GM18505 (cell line): ENCODE measurements at regions not wholly inside any gene's neighbourhood (a gene's known extent, or its start where the extent isn't known, plus 50 kb on each side); places are given as distances from the start of the nearest gene placed in this dataset.
"Not testable (repeated sequence)": the region's sequence is repeated elsewhere in the genome, so short reads cannot be mapped to it uniquely, and the experiment has no call there.

Source experiments
- ATAC-seq: cut with Tn5 transposase; IDR thresholded peaks from one replicate; pipeline ENCODE4 v1.9.1; 2021; ENCODE audit not compliant: unreplicated experiment
- POLR2A ChIP-seq: IDR thresholded peaks from 4 replicates; pipeline ENCODE4 v1.6.1; 2011; ENCODE audit warnings: borderline replicate concordance; ENCODE audit not compliant: insufficient read depth, insufficient read length; ENCODE audit errors: extremely low read depth

- no peak for ATAC-seq
- no peak for TF ChIP-seq POLR2A
These were observed 1458.1 kb upstream of the B3GALT2 start for GRCh38 chr1:194644528-194644927.

GRCh38 chr1:194640322-194640721 lies 1453.9 kb upstream of the B3GALT2 start:
- no peak for ATAC-seq
- TF ChIP-seq POLR2A = no peak

- no peak for ATAC-seq
- no peak for TF ChIP-seq POLR2A
These were observed 1442.6 kb upstream of the B3GALT2 start for GRCh38 chr1:194629011-194629410.

GRCh38 chr1:194624833-194625232 lies 1438.4 kb upstream of the B3GALT2 start:
- no peak for TF ChIP-seq POLR2A
- no peak for ATAC-seq

GRCh38 chr1:194618101-194618500 lies 1431.7 kb upstream of the B3GALT2 start:
- ATAC-seq = no peak
- TF ChIP-seq POLR2A = no peak

- not testable (repeated sequence) for ATAC-seq
These were observed 1430.9 kb upstream of the B3GALT2 start for GRCh38 chr1:194617272-194617671.

GRCh38 chr1:194616835-194617234 lies 1430.4 kb upstream of the B3GALT2 start:
- ATAC-seq = no peak
- TF ChIP-seq POLR2A = no peak

- no peak for TF ChIP-seq POLR2A
- ATAC-seq = no peak
These were observed 1415.8 kb upstream of the B3GALT2 start for GRCh38 chr1:194602184-194602583.

- no peak for ATAC-seq
- TF ChIP-seq POLR2A = no peak
These were observed 1414.3 kb upstream of the B3GALT2 start for GRCh38 chr1:194600716-194601115.

GRCh38 chr1:194598098-194598497 lies 1411.7 kb upstream of the B3GALT2 start:
- TF ChIP-seq POLR2A = no peak
- no peak for ATAC-seq

GRCh38 chr1:194586302-194586701 lies 1399.9 kb upstream of the B3GALT2 start:
- TF ChIP-seq POLR2A = no peak
- ATAC-seq = no peak

- no peak for TF ChIP-seq POLR2A
- no peak for ATAC-seq
These were observed 1397.6 kb upstream of the B3GALT2 start for GRCh38 chr1:194584052-194584451.

GRCh38 chr1:194570476-194570875 lies 1384.1 kb upstream of the B3GALT2 start:
- no peak for TF ChIP-seq POLR2A
- ATAC-seq = no peak

- no peak for TF ChIP-seq POLR2A
- ATAC-seq = no peak
These were observed 1382.2 kb upstream of the B3GALT2 start for GRCh38 chr1:194568610-194569009.

- no peak for ATAC-seq
- no peak for TF ChIP-seq POLR2A
These were observed 1361.7 kb upstream of the B3GALT2 start for GRCh38 chr1:194548071-194548470.
